ENCODE measurements at regions not wholly inside any gene's neighbourhood (a gene's known extent, or its start where the extent isn't known, plus 50 kb on each side); places are given as distances from the start of the nearest gene placed in this dataset.
A peak's percentile ranks its signal among the peaks of the same experiment; 100 is the strongest.

GRCh38 chr6:54014440-54014839, 96.8 kb upstream of the MLIP start:
- H3K4me3 Mint-ChIP-seq, result no peak overlapping the region
- H3K27ac Mint-ChIP-seq, result no peak overlapping the region
- intact Hi-C loops (cut with micrococcal nuclease), result no loop called here

DNA sequence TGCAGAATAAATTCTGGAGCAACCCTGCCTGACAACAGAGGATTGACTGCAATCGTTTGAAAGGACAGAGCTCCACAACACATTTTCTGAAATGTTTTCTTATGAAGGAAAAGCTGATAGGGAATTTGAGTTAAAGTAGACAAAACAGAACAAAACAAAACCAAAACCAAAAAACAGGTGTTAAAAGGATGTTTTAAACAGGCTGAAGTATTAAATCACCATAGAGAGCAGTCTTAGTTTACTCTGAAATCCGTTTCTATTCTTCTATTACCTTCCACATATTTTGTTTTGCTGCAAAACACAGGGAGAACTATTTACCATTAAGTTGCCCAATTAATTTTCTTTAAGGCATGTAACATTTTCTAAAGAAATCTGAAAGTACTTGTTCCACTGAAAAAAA, 93.4 kb upstream of the MLIP start:
- H3K9me3 Mint-ChIP-seq, result no peaks in the 10 kb centered on the region
- intact Hi-C loops (cut with micrococcal nuclease), result no loop called here
- peaks cover 1% of the 10 kb centered on the region for H3K27me3 Mint-ChIP-seq (ENCODE audit: insufficient read depth)
- no peak overlapping the region for H3K4me3 Mint-ChIP-seq
- H3K4me1 Mint-ChIP-seq (ENCODE audit: low read depth), result no peaks in the 10 kb centered on the region
- H3K27ac Mint-ChIP-seq, result no peak overlapping the region
- DNase-seq (ENCODE audit: low spot score), result no peak
- no peaks in the 10 kb centered on the region for H3K36me3 Mint-ChIP-seq (ENCODE audit: low read depth)

More at GRCh38 chr6:54014440-54014839, 96.8 kb upstream of the MLIP start:
- no peaks in the 10 kb centered on the region for H3K9me3 Mint-ChIP-seq
- H3K27me3 Mint-ChIP-seq (ENCODE audit: insufficient read depth), result peaks cover 1% of the 10 kb centered on the region
- H3K36me3 Mint-ChIP-seq (ENCODE audit: low read depth), result no peaks in the 10 kb centered on the region
- no peaks in the 10 kb centered on the region for H3K4me1 Mint-ChIP-seq (ENCODE audit: low read depth)
- DNase-seq (ENCODE audit: low spot score), result no peak

- Mint-ChIP-seq H3K4me3 (no peak overlapping the region), H3K36me3 (ENCODE audit: low read depth) (no peaks in the 10 kb centered on the region), H3K27me3 (ENCODE audit: insufficient read depth) (peaks cover 1% of the 10 kb centered on the region), H3K27ac (no peak overlapping the region), H3K9me3 (no peaks in the 10 kb centered on the region), H3K4me1 (ENCODE audit: low read depth) (no peaks in the 10 kb centered on the region)
- intact Hi-C loops (cut with micrococcal nuclease), result no loop called here
- DNase-seq (ENCODE audit: low spot score), result no peak
Measured at GRCh38 chr6:54018722-54019121, 92.5 kb upstream of the MLIP start.

- DNase-seq (ENCODE audit: low spot score), result no peak
- H3K4me1 Mint-ChIP-seq (ENCODE audit: low read depth), result no peaks in the 10 kb centered on the region
- intact Hi-C loops (cut with micrococcal nuclease), result no loop called here
- no peak overlapping the region for H3K27ac Mint-ChIP-seq
- peaks cover 1% of the 10 kb centered on the region for H3K27me3 Mint-ChIP-seq (ENCODE audit: insufficient read depth)
- H3K4me3 Mint-ChIP-seq, result no peak overlapping the region
- H3K9me3 Mint-ChIP-seq, result no peaks in the 10 kb centered on the region
- no peaks in the 10 kb centered on the region for H3K36me3 Mint-ChIP-seq (ENCODE audit: low read depth)
Measured at GRCh38 chr6:54019860-54020259, 91.4 kb upstream of the MLIP start.

DNA sequence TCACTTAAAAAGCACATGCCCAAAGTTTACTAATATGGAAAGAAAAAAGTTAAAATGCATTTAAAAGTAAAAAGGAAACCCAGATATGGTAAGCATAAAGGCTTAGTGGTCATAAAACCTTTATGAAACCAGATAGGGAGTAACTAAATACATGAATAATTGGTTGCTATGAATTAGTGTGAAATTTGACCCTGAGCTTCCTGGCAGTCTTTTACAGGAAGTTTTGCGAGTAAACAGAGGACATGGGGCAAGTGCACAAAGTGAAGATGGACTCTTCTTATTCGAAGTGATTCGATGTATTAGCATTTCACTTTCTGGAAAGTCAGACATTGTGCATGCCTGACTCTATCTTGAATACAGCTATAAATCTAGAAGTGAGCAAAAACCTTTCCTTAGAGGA, 90.9 kb upstream of the MLIP start:
- no peak for DNase-seq (ENCODE audit: low spot score)
- intact Hi-C loops (cut with micrococcal nuclease), result no loop called here
- H3K27ac Mint-ChIP-seq, result no peak overlapping the region
- H3K36me3 Mint-ChIP-seq (ENCODE audit: low read depth), result no peaks in the 10 kb centered on the region
- H3K4me3 Mint-ChIP-seq, result no peak overlapping the region
- H3K27me3 Mint-ChIP-seq (ENCODE audit: insufficient read depth), result peaks cover under 1% of the 10 kb centered on the region
- H3K9me3 Mint-ChIP-seq, result no peaks in the 10 kb centered on the region
- no peaks in the 10 kb centered on the region for H3K4me1 Mint-ChIP-seq (ENCODE audit: low read depth)

GRCh38 chr6:54026652-54027400, 84.4 kb upstream of the MLIP start:
- H3K4me3 Mint-ChIP-seq, result no peak overlapping the region
- H3K36me3 Mint-ChIP-seq (ENCODE audit: low read depth), result no peaks in the 10 kb centered on the region
- no peaks in the 10 kb centered on the region for H3K9me3 Mint-ChIP-seq
- H3K4me1 Mint-ChIP-seq (ENCODE audit: low read depth), result no peaks in the 10 kb centered on the region
- H3K27me3 Mint-ChIP-seq (ENCODE audit: insufficient read depth), result no peaks in the 10 kb centered on the region
- intact Hi-C loops (cut with micrococcal nuclease), result no loop called here
- H3K27ac Mint-ChIP-seq, result no peak overlapping the region
- DNase-seq (ENCODE audit: low spot score), result no peak

DNA sequence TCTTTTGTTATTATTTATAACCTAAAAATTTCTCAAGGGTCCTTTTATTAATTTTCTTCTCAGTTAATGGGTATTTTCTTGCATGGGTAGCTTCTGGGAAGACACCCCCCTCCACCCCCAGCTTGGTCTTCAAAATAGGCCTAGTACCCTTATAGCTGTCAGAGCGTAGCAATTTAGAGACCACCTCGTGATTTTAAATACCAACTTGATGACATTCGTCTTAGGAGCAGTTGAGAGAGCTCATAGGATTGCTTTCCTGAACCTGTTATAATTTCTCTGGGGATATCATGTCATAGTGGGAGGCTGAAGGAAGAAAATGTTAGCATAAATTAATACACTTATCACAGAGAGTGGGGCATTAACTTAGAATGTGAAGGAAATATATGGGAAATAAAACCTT, 83.1 kb upstream of the MLIP start:
- Mint-ChIP-seq H3K9me3 (no peaks in the 10 kb centered on the region), H3K36me3 (ENCODE audit: low read depth) (no peaks in the 10 kb centered on the region), H3K4me1 (ENCODE audit: low read depth) (no peaks in the 10 kb centered on the region), H3K27ac (no peak overlapping the region), H3K4me3 (no peak overlapping the region), H3K27me3 (ENCODE audit: insufficient read depth) (no peaks in the 10 kb centered on the region)
- no peak for DNase-seq (ENCODE audit: low spot score)
- intact Hi-C loops (cut with micrococcal nuclease), result no loop called here

DNA sequence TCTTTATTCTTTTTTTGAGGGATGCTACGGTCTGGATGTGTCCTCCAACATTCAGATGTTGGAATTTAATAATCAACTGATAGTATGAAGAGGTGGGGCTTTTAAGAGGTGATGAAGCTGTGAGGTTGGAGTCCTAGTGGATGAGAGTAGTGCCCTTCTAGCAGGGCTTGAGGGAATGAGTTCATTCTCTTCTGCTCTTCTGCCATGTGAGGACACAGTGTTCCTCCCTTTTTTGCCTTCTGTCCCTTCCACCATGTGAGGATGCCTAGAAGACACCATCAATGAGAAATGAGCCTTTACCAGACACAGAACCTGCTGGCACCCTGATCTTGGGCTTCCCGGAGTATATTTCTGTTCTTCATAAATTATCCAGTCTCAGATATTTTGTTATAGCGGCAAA, 82.1 kb upstream of the MLIP start:
- intact Hi-C loops (cut with micrococcal nuclease), result no loop called here
- Mint-ChIP-seq H3K27ac (peak overlapping the region; percentile 19), H3K9me3 (no peaks in the 10 kb centered on the region), H3K4me1 (ENCODE audit: low read depth) (no peaks in the 10 kb centered on the region), H3K36me3 (ENCODE audit: low read depth) (no peaks in the 10 kb centered on the region), H3K4me3 (no peak overlapping the region), H3K27me3 (ENCODE audit: insufficient read depth) (no peaks in the 10 kb centered on the region)
- no peak for DNase-seq (ENCODE audit: low spot score)

GRCh38 chr6:54031169-54031568, 80.1 kb upstream of the MLIP start:
- Mint-ChIP-seq H3K27ac (no peak overlapping the region), H3K27me3 (ENCODE audit: insufficient read depth) (no peaks in the 10 kb centered on the region), H3K4me3 (no peak overlapping the region), H3K36me3 (ENCODE audit: low read depth) (no peaks in the 10 kb centered on the region), H3K9me3 (no peaks in the 10 kb centered on the region), H3K4me1 (ENCODE audit: low read depth) (no peaks in the 10 kb centered on the region)
- no peak for DNase-seq (ENCODE audit: low spot score)
- intact Hi-C loops (cut with micrococcal nuclease), result no loop called here

GRCh38 chr6:54037277-54037779, 73.9 kb upstream of the MLIP start:
- peaks cover 4% of the 10 kb centered on the region for H3K27me3 Mint-ChIP-seq (ENCODE audit: insufficient read depth)
- H3K36me3 Mint-ChIP-seq (ENCODE audit: low read depth), result no peaks in the 10 kb centered on the region
- DNase-seq (ENCODE audit: low spot score), result no peak
- no peaks in the 10 kb centered on the region for H3K4me1 Mint-ChIP-seq (ENCODE audit: low read depth)
- no peaks in the 10 kb centered on the region for H3K9me3 Mint-ChIP-seq
- H3K27ac Mint-ChIP-seq, result no peak overlapping the region
- no peak overlapping the region for H3K4me3 Mint-ChIP-seq
- intact Hi-C loops (cut with micrococcal nuclease), result no loop called here

GRCh38 chr6:54040545-54040944, 70.7 kb upstream of the MLIP start:
- no peak overlapping the region for H3K27ac Mint-ChIP-seq
- peaks cover 4% of the 10 kb centered on the region for H3K27me3 Mint-ChIP-seq (ENCODE audit: insufficient read depth)
- no peak for DNase-seq (ENCODE audit: low spot score)
- intact Hi-C loops (cut with micrococcal nuclease), result no loop called here
- no peaks in the 10 kb centered on the region for H3K4me1 Mint-ChIP-seq (ENCODE audit: low read depth)
- H3K4me3 Mint-ChIP-seq, result no peak overlapping the region
- no peaks in the 10 kb centered on the region for H3K36me3 Mint-ChIP-seq (ENCODE audit: low read depth)
- no peaks in the 10 kb centered on the region for H3K9me3 Mint-ChIP-seq

DNA sequence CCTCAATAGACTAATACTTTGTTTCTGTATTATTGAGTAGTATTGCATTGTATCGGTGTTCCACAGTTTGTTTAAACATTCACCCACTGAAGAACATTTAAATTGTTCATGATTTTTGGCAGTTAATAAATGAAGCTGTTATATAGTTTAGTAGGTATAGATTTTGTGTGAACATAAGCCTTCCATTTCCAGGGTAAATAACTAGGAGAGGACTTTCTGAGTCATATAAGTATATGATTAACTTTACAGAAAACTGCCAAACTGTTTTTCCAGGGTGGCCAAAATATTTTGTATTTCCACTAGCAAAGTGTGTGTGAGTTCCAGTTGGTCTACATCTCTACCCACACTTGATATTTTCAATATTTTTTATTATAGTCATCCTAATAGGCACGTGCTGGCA, 70.0 kb upstream of the MLIP start:
- H3K27ac Mint-ChIP-seq, result no peak overlapping the region
- H3K36me3 Mint-ChIP-seq (ENCODE audit: low read depth), result no peaks in the 10 kb centered on the region
- peaks cover 4% of the 10 kb centered on the region for H3K27me3 Mint-ChIP-seq (ENCODE audit: insufficient read depth)
- DNase-seq (ENCODE audit: low spot score), result no peak
- intact Hi-C loops (cut with micrococcal nuclease), result no loop called here
- H3K4me1 Mint-ChIP-seq (ENCODE audit: low read depth), result no peaks in the 10 kb centered on the region
- H3K9me3 Mint-ChIP-seq, result no peaks in the 10 kb centered on the region
- no peak overlapping the region for H3K4me3 Mint-ChIP-seq

DNA sequence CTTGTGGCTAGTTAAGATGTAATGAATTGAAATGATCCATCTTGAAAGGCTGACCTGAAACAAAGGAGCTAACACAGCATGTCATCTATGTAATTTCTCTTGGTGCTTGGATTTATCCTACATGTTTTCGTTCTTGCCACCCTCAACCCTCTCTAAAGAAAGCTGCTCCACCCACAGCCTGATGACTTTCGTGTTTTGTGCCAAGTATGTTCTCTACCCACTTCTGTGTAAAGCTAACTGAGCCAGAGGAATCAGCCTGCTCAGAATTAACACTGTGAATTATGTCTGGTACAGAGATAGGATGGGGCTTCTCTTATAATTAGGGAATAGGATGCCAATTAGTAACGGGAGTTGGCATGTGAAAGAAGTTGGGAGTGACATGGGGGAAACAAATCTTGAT, 67.9 kb upstream of the MLIP start:
- no peak overlapping the region for H3K27ac Mint-ChIP-seq
- no peaks in the 10 kb centered on the region for H3K36me3 Mint-ChIP-seq (ENCODE audit: low read depth)
- H3K27me3 Mint-ChIP-seq (ENCODE audit: insufficient read depth), result peaks cover 3% of the 10 kb centered on the region
- no peak for DNase-seq (ENCODE audit: low spot score)
- intact Hi-C loops (cut with micrococcal nuclease), result no loop called here
- no peaks in the 10 kb centered on the region for H3K9me3 Mint-ChIP-seq
- H3K4me1 Mint-ChIP-seq (ENCODE audit: low read depth), result no peaks in the 10 kb centered on the region
- no peak overlapping the region for H3K4me3 Mint-ChIP-seq

- no peak for DNase-seq (ENCODE audit: low spot score)
- H3K4me3 Mint-ChIP-seq, result no peak overlapping the region
- no peaks in the 10 kb centered on the region for H3K9me3 Mint-ChIP-seq
- no peaks in the 10 kb centered on the region for H3K36me3 Mint-ChIP-seq (ENCODE audit: low read depth)
- intact Hi-C loops (cut with micrococcal nuclease), result no loop called here
- H3K27ac Mint-ChIP-seq, result no peak overlapping the region
- peaks cover 3% of the 10 kb centered on the region for H3K27me3 Mint-ChIP-seq (ENCODE audit: insufficient read depth)
- H3K4me1 Mint-ChIP-seq (ENCODE audit: low read depth), result no peaks in the 10 kb centered on the region
Measured at GRCh38 chr6:54044059-54044458, 67.2 kb upstream of the MLIP start.

All from activated T-helper 1 cell treated with anti-CD3 and anti-CD28 coated beads, Interleukin-12 subunit alpha, Interleukin-12 subunit beta, Interleukin-2, Interleukin-4 antibody, amounts not matched to agents 30 ng/mL and 10 ng/mL and 1 ng/mL, durations not matched to agents 14 hours and 24 hours and 36 hours (primary cell).